Endodermal cell (in vitro differentiated cells): ENCODE measurements at regions not wholly inside any gene's neighbourhood (a gene's known extent, or its start where the extent isn't known, plus 50 kb on each side); places are given as distances from the start of the nearest gene placed in this dataset.

ENCODE experiments used
- DNase-seq: peaks from one replicate; pipeline ENCODE4 v3.0.0-alpha.2; 2017
- H3K27ac ChIP-seq: 2 replicates; pipeline ENCODE4 v1.5.1; 2013; ENCODE audit warnings: mild to moderate bottlenecking, low read depth, low read length, moderate library complexity
- H3K27me3 ChIP-seq: 2 replicates; pipeline ENCODE4 v1.6.1; 2013; ENCODE audit warnings: mild to moderate bottlenecking, low read length, moderate library complexity; ENCODE audit not compliant: insufficient read depth, control insufficient read depth, poor library complexity, severe bottlenecking
- H3K36me3 ChIP-seq: 2 replicates; pipeline ENCODE4 v1.7.0; 2013; ENCODE audit warnings: mild to moderate bottlenecking, low read length, moderate library complexity; ENCODE audit not compliant: control insufficient read depth, insufficient read depth
- H3K4me1 ChIP-seq: one replicate; pipeline ENCODE4 v1.7.0; 2013; ENCODE audit warnings: low read length; ENCODE audit not compliant: control insufficient read depth, insufficient read depth
- H3K4me3 ChIP-seq: 2 replicates; pipeline ENCODE4 v1.5.1; 2013; ENCODE audit warnings: mild to moderate bottlenecking, low read length, moderate library complexity
- H3K9ac ChIP-seq: 2 replicates; pipeline ENCODE4 v1.6.1; 2013; ENCODE audit warnings: mild to moderate bottlenecking, low read length, moderate library complexity; ENCODE audit not compliant: poor library complexity, severe bottlenecking; ENCODE audit errors: extremely low read depth
- H3K9me3 ChIP-seq: 2 replicates; pipeline ENCODE4 v1.6.1; 2013; ENCODE audit warnings: mild to moderate bottlenecking, low read length, moderate library complexity; ENCODE audit not compliant: control insufficient read depth
- H3K27ac Mint-ChIP-seq: 2 replicates; pipeline ENCODE4 v1.8.0; 2020; ENCODE audit warnings: mixed read lengths
- H3K27me3 Mint-ChIP-seq: 2 replicates; pipeline ENCODE4 v1.8.0; 2021; ENCODE audit warnings: mild to moderate bottlenecking, mixed read lengths; ENCODE audit not compliant: insufficient read depth
- H3K36me3 Mint-ChIP-seq: 2 replicates; pipeline ENCODE4 v1.8.0; 2020; ENCODE audit warnings: low read depth, mixed read lengths
- H3K4me1 Mint-ChIP-seq: 2 replicates; pipeline ENCODE4 v1.8.0; 2020; ENCODE audit warnings: mixed read lengths
- H3K4me3 Mint-ChIP-seq: 2 replicates; pipeline ENCODE4 v1.8.0; 2020; ENCODE audit warnings: mild to moderate bottlenecking, moderate library complexity, mixed read lengths
- H3K9me3 Mint-ChIP-seq: 2 replicates; pipeline ENCODE4 v1.8.0; 2020; ENCODE audit warnings: mild to moderate bottlenecking, mixed read lengths
- WGBS, 2 experiments: methylation state at CpG; one replicate each; pipeline versions ENCODE4 v1.1.5 to v1.1.7; 2013; ENCODE audit warnings: missing lambda C conversion rate in 2 of 2, mixed read lengths in 1 of 2; ENCODE audit not compliant: insufficient coverage in 1 of 2, insufficient read length in 1 of 2; 5-methylcytosine and 5-hydroxymethylcytosine counted together
- TF ChIP-seq, protein P1 (sequence below): fragments of 200-600 bp; sonication (generic); conservative IDR thresholded peaks from 2 replicates; pipeline ENCODE4 v1.5.0; 2021; ENCODE audit warnings: antibody characterized with exemption, mild to moderate bottlenecking

DNA sequence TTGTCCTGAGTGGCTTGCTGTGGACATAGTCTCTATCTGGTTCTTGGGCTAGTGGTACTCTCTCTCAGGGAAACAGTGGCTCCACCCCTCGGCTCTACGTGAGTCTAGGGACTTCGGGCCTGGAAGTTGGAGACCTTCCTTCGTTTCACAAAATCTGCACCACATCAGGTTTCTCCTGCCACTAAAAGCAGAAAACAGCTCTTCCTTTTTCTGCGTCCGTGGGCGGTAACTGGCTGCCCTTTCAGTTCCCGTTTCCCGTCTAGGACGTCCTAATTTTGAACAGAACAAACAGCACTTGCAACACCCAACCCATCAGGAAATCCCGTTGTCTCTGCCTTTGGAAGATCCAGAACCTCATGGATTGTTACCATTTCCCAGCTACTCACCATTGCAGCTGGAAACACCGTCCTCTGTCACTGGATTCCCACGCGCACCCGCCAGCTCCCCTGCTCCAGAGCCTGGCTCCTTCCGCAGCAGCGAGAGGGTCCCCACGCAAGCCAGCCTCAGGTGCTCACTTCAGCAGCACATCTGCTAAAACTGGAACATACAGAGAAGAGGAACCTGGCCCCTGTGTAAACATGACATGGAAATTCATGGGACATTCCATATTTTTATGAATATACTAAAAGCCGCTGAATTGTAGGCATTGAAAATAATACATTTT, 311.4 kb upstream of the AKR1E2 start:
- Histone ChIP-seq H3K36me3 (no peaks in the 10 kb centered on the region), H3K4me3 (no peak overlapping the region), H3K4me1 (no peaks in the 10 kb centered on the region), H3K9me3 (no peaks in the 10 kb centered on the region), H3K27ac (no peak overlapping the region), H3K9ac (no peak overlapping the region), H3K27me3 (no peaks in the 10 kb centered on the region)
- H3K36me3 Mint-ChIP-seq, result no peaks in the 10 kb centered on the region
- WGBS, 2 experiments, result 94 to 96% methylated on average over 13 to 19 of the region's 19 CpGs
- TF ChIP-seq, protein P1, sequence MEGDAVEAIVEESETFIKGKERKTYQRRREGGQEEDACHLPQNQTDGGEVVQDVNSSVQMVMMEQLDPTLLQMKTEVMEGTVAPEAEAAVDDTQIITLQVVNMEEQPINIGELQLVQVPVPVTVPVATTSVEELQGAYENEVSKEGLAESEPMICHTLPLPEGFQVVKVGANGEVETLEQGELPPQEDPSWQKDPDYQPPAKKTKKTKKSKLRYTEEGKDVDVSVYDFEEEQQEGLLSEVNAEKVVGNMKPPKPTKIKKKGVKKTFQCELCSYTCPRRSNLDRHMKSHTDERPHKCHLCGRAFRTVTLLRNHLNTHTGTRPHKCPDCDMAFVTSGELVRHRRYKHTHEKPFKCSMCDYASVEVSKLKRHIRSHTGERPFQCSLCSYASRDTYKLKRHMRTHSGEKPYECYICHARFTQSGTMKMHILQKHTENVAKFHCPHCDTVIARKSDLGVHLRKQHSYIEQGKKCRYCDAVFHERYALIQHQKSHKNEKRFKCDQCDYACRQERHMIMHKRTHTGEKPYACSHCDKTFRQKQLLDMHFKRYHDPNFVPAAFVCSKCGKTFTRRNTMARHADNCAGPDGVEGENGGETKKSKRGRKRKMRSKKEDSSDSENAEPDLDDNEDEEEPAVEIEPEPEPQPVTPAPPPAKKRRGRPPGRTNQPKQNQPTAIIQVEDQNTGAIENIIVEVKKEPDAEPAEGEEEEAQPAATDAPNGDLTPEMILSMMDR, result no peak
- no peak for DNase-seq
- H3K9me3 Mint-ChIP-seq, result no peaks in the 10 kb centered on the region
- H3K4me1 Mint-ChIP-seq, result no peaks in the 10 kb centered on the region
- no peaks in the 10 kb centered on the region for H3K27me3 Mint-ChIP-seq
- H3K4me3 Mint-ChIP-seq, result no peak overlapping the region
- H3K27ac Mint-ChIP-seq, result no peak overlapping the region

- DNase-seq, result no peak
- no peaks in the 10 kb centered on the region for H3K9me3 ChIP-seq
- H3K4me1 Mint-ChIP-seq, result no peaks in the 10 kb centered on the region
- no peaks in the 10 kb centered on the region for H3K27me3 ChIP-seq
- TF ChIP-seq, protein P1, result peak; percentile 61
- H3K9me3 Mint-ChIP-seq, result no peaks in the 10 kb centered on the region
- no peaks in the 10 kb centered on the region for H3K4me1 ChIP-seq
- H3K27ac Mint-ChIP-seq, result no peak overlapping the region
- no peak overlapping the region for H3K4me3 ChIP-seq
- H3K36me3 ChIP-seq, result no peaks in the 10 kb centered on the region
- no peak overlapping the region for H3K4me3 Mint-ChIP-seq
- no peak overlapping the region for H3K9ac ChIP-seq
- H3K27me3 Mint-ChIP-seq, result no peaks in the 10 kb centered on the region
- no peak overlapping the region for H3K27ac ChIP-seq
- no peaks in the 10 kb centered on the region for H3K36me3 Mint-ChIP-seq
- WGBS, 2 experiments, result 69 to 88% methylated on average over 3 to 5 of the region's 6 CpGs
These were observed 313.3 kb upstream of the AKR1E2 start for GRCh38 chr10:4512671-4513240.

DNA sequence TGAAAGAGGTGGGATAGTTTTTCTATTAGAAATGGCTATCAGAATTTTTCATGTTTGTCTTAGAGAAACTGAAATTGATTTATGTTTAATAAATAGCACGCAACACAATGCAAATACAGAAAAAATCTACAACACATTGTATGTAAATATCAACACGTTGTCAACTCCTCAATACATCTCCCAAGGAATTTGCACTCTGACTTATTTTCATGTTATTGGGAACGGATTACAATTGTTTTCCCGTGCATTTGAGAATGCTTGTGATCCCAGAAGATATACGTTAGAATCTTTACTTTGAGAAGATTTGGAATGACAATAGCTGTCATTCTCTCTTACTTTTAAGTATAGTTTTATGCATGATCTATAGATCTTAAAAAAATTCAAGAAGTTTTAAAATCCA, 313.8 kb upstream of the AKR1E2 start:
- Mint-ChIP-seq H3K27me3 (no peaks in the 10 kb centered on the region), H3K27ac (no peak overlapping the region), H3K9me3 (no peaks in the 10 kb centered on the region), H3K4me1 (no peaks in the 10 kb centered on the region), H3K36me3 (no peaks in the 10 kb centered on the region), H3K4me3 (no peak overlapping the region)
- H3K9me3 ChIP-seq, result no peaks in the 10 kb centered on the region
- no peaks in the 10 kb centered on the region for H3K36me3 ChIP-seq
- H3K4me3 ChIP-seq, result no peak overlapping the region
- no peak overlapping the region for H3K27ac ChIP-seq
- no peaks in the 10 kb centered on the region for H3K27me3 ChIP-seq
- TF ChIP-seq, protein P1, result no peak
- no peak for DNase-seq
- no peak overlapping the region for H3K9ac ChIP-seq
- H3K4me1 ChIP-seq, result no peaks in the 10 kb centered on the region
- 89 to 100% methylated on average over 1 to 5 of the region's 5 CpGs for WGBS, 2 experiments
